Activated CD4-positive, alpha-beta memory T cell treated with anti-CD3 and anti-CD28 coated beads, Interleukin-2, amount 10 ng/mL, durations not matched to agents 7 days and 5 days (primary cell): ENCODE measurements at regions not wholly inside any gene's neighbourhood (a gene's known extent, or its start where the extent isn't known, plus 50 kb on each side); places are given as distances from the start of the nearest gene placed in this dataset.
"Not testable (repeated sequence)": the region's sequence is repeated elsewhere in the genome, so short reads cannot be mapped to it uniquely, and the experiment has no call there.

Source experiments
- CTCF ChIA-PET: fragments of 350-600 bp; sonication (Branson Sonifier 250); formaldehyde crosslinking; loops from one replicate; lab custom pipeline; 2021; ENCODE audit warnings: antibody characterized with exemption, inconsistent platforms; lab: Charles Lee
- POLR2A ChIA-PET: fragments of 350-600 bp; sonication (Branson Sonifier 250); formaldehyde crosslinking; loops from one replicate; lab custom pipeline; 2021; ENCODE audit warnings: antibody characterized with exemption; lab: Charles Lee
- DNase-seq: peaks from one replicate; pipeline ENCODE4 v3.0.0-alpha.2; 2020
- H3K27ac Mint-ChIP-seq: one replicate; pipeline ENCODE4 v1.8.0; 2021; ENCODE audit warnings: mild to moderate bottlenecking, mixed read lengths
- H3K27me3 Mint-ChIP-seq: one replicate; pipeline ENCODE4 v1.8.0; 2021; ENCODE audit warnings: mixed read lengths
- H3K36me3 Mint-ChIP-seq: one replicate; pipeline ENCODE4 v1.8.0; 2021; ENCODE audit warnings: low read depth, mixed read lengths
- H3K4me1 Mint-ChIP-seq: one replicate; pipeline ENCODE4 v1.8.0; 2021; ENCODE audit warnings: mixed read lengths
- H3K4me3 Mint-ChIP-seq: one replicate; pipeline ENCODE4 v1.8.0; 2021; ENCODE audit warnings: mild to moderate bottlenecking, mixed read lengths
- H3K9me3 Mint-ChIP-seq: one replicate; pipeline ENCODE4 v1.8.0; 2021; ENCODE audit warnings: mixed read lengths

DNA sequence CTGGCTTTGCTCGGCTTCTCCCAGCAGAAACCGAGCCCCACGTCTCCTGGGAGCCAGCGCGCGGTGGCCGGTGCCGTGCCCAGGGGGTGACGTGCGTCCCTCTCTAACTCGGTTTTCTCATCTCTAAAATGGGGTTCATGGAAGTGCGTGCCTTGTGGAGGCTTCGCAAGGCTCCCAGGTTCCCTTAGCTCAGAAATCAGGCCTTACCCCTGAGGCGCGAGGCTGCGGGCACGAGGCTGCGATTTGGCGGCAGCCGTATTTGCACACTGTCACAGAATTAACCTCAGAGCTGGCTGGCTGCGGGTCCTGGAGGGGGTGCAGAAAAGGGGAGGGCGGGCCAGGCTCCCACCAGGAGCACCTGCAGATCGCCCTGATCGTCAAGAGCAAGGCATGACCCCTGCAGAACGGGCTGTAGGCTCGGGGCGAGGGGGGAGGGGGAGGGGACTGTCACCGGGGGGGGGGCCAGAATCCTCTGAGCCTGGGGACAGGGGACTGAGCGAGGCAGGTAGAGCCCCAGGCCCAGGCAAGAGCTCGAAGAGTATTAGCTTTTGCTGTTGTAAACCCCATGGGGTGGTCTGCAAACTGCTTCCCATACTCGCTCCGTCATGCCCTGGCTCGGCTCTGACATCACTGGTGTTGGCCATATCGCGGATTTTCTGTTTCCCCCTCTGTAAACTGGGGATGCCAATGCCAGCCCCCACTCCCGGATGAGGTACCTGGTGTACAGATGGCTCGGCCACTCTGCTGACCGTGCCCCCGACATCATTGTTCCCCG is 62.2 kb downstream of the CCNE1 start:
- CTCF ChIA-PET = interaction anchor here (0.7 to 6.7 kb wide), 4 partner anchors 16 to 143 kb away, joined by 3 to 62 read pairs (median 28); no protein-coding TSS in a partner anchor
- no peak overlapping the region for H3K27ac Mint-ChIP-seq
- H3K9me3 Mint-ChIP-seq = no peaks in the 10 kb centered on the region
- DNase-seq = no peak
- peak overlapping the region; percentile 17 for H3K4me3 Mint-ChIP-seq
- H3K27me3 Mint-ChIP-seq = peaks cover 31% of the 10 kb centered on the region
- no peaks in the 10 kb centered on the region for H3K36me3 Mint-ChIP-seq
- POLR2A ChIA-PET = interaction anchor here (1.7 kb wide), 1 partner anchor 144 kb away, joined by 3 read pairs; no protein-coding TSS in a partner anchor
- peaks cover 18% of the 10 kb centered on the region for H3K4me1 Mint-ChIP-seq

DNA sequence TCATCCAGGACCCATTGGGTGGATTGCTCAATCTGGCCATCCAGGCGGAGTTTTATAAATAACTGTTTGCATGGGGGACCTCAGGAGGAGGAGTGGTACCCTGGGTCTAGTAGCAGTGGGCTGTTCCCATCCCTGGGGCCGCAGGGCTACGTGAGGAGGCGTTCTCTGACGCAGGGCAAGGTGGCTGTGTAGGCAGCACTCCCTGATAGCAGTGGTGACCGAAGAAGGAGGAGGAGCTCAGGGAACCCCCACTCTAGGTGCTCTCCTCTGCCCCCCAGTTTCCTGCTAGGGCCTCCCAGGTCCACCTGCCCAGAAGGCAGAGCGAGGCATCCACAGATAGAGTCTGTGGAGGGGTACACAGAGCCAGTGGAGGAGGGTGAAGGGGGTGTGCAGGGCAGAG is 64.1 kb downstream of the CCNE1 start:
- POLR2A ChIA-PET = no interaction called here

DNA sequence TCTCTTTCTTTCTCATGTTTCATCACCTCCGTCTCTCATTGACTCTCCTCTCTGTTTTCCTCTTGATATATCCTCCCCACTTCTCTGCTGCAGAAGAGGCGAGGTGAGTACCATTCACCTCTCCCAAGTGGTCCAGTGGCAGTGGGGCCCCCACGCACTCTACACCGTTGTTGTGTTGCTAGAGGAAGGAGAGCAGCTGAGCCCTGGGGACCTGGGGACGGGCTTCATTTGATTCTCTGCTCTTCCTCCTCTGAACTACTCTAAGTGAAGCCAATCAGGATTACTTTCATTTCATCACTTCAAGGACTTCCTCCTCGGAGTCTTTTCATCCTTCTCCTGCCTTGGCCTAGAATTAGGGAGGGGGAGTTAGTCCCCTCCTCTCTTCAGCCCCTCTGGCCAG is 64.6 kb downstream of the CCNE1 start:
- no peaks in the 10 kb centered on the region for H3K36me3 Mint-ChIP-seq
- no peak overlapping the region for H3K4me3 Mint-ChIP-seq
- DNase-seq = no peak
- peaks cover 31% of the 10 kb centered on the region for H3K27me3 Mint-ChIP-seq
- no peaks in the 10 kb centered on the region for H3K9me3 Mint-ChIP-seq
- CTCF ChIA-PET = interaction anchor here (6.7 kb wide), 1 partner anchor 116 kb away, joined by 62 read pairs; no protein-coding TSS in a partner anchor
- no peak overlapping the region for H3K27ac Mint-ChIP-seq
- POLR2A ChIA-PET = interaction anchor here (1.1 kb wide), 1 partner anchor 9 kb away, joined by 3 read pairs; no protein-coding TSS in a partner anchor
- H3K4me1 Mint-ChIP-seq = peaks cover 16% of the 10 kb centered on the region

More for the DNA sequence above, 64.1 kb downstream of the CCNE1 start:
- Mint-ChIP-seq H3K4me3 (no peak overlapping the region), H3K27me3 (peaks cover 33% of the 10 kb centered on the region), H3K4me1 (peaks cover 18% of the 10 kb centered on the region), H3K36me3 (no peaks in the 10 kb centered on the region), H3K9me3 (no peaks in the 10 kb centered on the region), H3K27ac (no peak overlapping the region)
- DNase-seq = no peak
- CTCF ChIA-PET = interaction anchor here (6.7 kb wide), 1 partner anchor 115 kb away, joined by 62 read pairs; no protein-coding TSS in a partner anchor

DNA sequence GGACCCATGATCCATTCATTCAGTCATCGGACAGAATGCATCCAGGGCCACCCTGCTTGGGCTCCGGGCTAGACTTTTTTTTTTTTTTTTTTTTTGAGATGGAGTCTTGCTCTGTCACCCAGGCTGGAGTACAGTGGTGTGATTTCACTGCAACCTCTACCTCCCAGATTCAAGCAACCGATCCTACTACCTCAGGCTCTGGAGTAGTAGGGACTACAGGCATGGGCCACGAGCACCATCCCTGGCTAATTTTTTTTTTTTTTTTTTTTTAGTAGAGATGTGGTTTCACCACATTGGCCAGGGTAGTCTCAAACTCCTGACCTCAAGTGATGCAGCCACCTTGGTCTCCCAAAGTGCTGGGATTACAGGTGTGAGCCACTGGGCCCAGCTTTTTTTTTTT is 65.1 kb downstream of the CCNE1 start:
- not testable (repeated sequence) for H3K9me3 Mint-ChIP-seq, H3K4me3 Mint-ChIP-seq, DNase-seq, H3K27ac Mint-ChIP-seq, H3K36me3 Mint-ChIP-seq
- Mint-ChIP-seq H3K27me3 (peaks cover 30% of the 10 kb centered on the region), H3K4me1 (peaks cover 15% of the 10 kb centered on the region)
- ChIA-PET CTCF (interaction anchor here (0.7 to 6.7 kb wide), 2 partner anchors 116 to 144 kb away, joined by 3 to 62 read pairs; no protein-coding TSS in a partner anchor), POLR2A (interaction anchor here (1.1 kb wide), 1 partner anchor 8 kb away, joined by 3 read pairs; no protein-coding TSS in a partner anchor)

DNA sequence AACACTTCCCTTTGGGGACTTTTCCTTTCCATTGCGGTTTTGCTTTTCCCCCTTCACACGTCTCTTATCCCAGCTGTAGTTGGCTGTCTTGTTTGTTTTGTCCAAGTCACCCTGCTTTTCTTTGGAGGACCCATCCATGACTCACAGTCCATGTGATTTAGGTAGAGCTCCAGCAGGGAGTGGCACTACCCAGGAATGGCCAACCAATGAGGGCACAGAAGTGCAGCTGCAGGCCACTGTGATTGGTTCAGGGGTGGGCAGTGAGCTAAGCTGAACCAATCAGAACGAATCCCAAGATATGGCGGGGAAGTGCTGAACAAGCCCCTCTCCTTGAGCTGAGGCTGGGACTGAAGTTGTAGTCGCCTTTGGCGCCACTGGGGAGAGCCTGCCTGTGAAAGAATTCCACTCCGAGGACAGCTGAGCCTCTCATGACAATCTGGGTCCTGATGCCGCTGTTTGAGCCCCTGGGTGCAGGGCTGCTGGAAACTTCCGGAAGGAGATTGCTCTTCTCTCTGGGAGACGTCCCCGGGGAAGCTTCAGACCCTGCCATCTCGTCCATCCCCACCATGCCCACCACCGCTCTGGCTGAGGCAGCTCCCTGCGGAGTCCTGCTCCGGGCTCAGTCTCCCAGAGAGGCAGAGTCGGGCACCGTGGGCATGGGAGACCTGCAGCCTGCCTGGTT is 62.9 kb upstream of the URI1 start:
- Mint-ChIP-seq H3K36me3 (no peaks in the 10 kb centered on the region), H3K27ac (no peak overlapping the region), H3K27me3 (peaks cover 20% of the 10 kb centered on the region), H3K4me1 (peaks cover 3% of the 10 kb centered on the region), H3K4me3 (no peak overlapping the region), H3K9me3 (no peaks in the 10 kb centered on the region)
- ChIA-PET CTCF (no interaction called here), POLR2A (no interaction called here)
- no peak for DNase-seq

DNA sequence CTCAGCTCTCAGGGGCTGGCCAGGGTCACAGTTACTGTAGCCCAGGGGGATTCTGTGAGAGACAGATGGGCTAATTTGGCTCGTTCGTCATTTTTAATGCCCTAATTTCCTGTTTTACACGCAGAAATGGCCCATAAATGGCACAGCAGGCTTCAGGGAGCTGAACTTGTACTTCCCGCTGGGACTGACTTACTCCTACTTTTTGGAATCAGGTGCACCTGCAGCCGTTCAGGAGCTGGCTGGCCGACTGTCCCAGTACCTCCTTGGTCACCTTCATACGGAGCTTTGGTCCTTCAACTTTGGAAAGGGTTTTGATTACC is 62.4 kb upstream of the URI1 start:
- Mint-ChIP-seq H3K36me3 (no peaks in the 10 kb centered on the region), H3K27ac (no peak overlapping the region), H3K4me1 (peaks cover 3% of the 10 kb centered on the region), H3K4me3 (no peak overlapping the region), H3K27me3 (peaks cover 20% of the 10 kb centered on the region), H3K9me3 (no peaks in the 10 kb centered on the region)
- DNase-seq = no peak
- CTCF ChIA-PET = interaction anchor here (1.4 kb wide), 1 partner anchor 120 kb away, joined by 3 read pairs; no protein-coding TSS in a partner anchor
- POLR2A ChIA-PET = no interaction called here

DNA sequence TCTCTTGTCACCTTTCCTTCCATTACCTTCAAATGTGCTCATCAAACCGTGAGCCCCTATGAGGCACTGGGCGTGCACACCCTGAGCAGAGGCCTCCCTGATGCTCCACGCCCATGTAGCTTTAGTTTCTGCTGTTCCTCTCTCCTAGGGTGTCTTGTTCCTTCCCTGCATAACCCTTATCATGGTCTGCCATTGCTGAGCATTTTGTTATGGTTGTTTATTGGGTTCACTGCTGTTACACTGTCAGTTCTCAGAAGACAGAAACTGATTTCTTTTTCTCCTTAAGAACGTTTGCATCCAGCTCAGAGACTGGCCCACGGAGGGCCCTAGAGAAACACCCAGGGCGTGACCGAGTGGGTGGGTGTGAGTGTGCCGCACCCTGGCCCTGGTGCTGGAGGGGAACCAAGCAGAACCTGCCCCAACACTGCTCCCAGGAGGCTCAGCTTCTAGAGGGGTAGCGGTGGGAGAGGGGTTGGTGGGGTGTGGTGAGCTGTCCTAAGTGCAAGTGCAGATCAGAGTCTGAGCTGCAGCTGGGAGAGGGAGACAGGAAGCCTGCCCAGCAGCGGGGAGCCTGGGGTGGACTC is 61.4 kb upstream of the URI1 start:
- H3K4me3 Mint-ChIP-seq = no peak overlapping the region
- POLR2A ChIA-PET = no interaction called here
- H3K9me3 Mint-ChIP-seq = no peaks in the 10 kb centered on the region
- H3K36me3 Mint-ChIP-seq = no peaks in the 10 kb centered on the region
- CTCF ChIA-PET = interaction anchor here (0.6 to 1.4 kb wide), 4 partner anchors 9 to 149 kb away, joined by 3 to 6 read pairs (median 4); no protein-coding TSS in a partner anchor
- DNase-seq = no peak
- peaks cover 17% of the 10 kb centered on the region for H3K27me3 Mint-ChIP-seq
- no peak overlapping the region for H3K27ac Mint-ChIP-seq
- H3K4me1 Mint-ChIP-seq = peaks cover 3% of the 10 kb centered on the region

DNA sequence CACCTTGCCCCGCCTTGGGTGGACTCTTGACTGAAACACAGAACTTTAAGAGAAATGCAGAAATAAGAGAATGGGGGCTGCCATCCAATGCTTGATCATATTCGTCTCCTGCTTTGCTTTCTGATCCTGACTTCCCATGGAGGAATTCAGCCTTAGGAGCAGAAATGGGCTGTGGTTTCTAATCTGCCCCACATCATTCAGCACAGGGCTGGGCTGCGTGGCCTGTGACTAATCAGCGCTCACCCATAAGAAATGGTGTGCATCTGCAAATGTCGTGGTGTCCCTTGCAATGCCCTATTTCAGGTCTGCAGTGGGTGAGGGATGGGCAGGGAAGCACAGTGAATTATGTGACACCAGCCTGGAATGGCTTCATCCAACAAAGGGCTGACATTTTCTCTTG is 60.7 kb upstream of the URI1 start:
- Mint-ChIP-seq H3K27me3 (peaks cover 16% of the 10 kb centered on the region), H3K4me1 (peaks cover 1% of the 10 kb centered on the region), H3K36me3 (no peaks in the 10 kb centered on the region), H3K4me3 (no peak overlapping the region), H3K27ac (no peak overlapping the region), H3K9me3 (no peaks in the 10 kb centered on the region)
- no peak for DNase-seq
- ChIA-PET CTCF (interaction anchor here (0.6 to 1.0 kb wide), 2 partner anchors 10 to 150 kb away, joined by 4 to 6 read pairs; no protein-coding TSS in a partner anchor), POLR2A (no interaction called here)

DNA sequence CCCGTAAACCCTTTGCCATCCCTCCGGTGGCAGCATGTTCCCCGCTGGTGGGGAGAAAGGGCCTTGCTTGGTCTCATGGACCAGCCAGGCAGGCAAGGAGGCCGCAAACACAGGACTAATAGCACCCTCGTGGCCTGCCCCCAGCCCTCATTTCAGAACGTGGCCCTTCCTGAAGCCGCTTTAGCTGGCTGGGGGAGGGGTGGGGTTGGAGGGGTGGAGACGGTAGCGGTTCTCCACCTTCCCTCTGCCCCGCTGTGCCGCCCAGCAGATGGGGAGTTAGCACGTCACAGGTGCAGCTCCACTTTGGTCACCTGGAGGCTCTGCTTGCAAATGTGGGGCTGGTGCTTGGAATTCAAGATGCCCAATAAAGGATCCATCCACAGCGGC is 59.3 kb upstream of the URI1 start:
- Mint-ChIP-seq H3K36me3 (no peaks in the 10 kb centered on the region), H3K27ac (no peak overlapping the region), H3K27me3 (peaks cover 12% of the 10 kb centered on the region), H3K4me3 (no peak overlapping the region), H3K4me1 (peaks cover 13% of the 10 kb centered on the region), H3K9me3 (no peaks in the 10 kb centered on the region)
- ChIA-PET CTCF (no interaction called here), POLR2A (no interaction called here)
- no peak for DNase-seq

DNA sequence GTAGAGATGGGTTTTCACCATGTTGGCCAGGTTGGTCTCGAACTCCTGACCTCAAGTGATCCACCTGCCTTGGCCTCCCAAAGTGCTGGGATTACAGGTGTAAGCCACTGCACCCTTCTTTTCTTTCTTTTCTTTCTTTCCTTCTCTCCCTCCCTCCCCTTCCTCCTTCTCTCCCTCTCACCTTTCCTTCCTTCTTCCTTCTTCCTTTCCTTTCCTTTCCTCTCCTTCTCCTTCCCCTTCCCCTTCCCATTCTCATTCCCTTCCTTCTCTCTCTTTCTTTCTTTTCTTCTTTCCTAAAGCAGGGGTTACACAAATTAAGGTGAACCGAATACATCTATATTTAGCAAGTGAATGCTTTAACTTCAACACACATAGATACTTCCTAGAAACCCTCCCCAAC is 58.0 kb upstream of the URI1 start:
- no peaks in the 10 kb centered on the region for H3K36me3 Mint-ChIP-seq
- no peak overlapping the region for H3K4me3 Mint-ChIP-seq
- H3K27me3 Mint-ChIP-seq = peaks cover 5% of the 10 kb centered on the region
- no peak for DNase-seq
- POLR2A ChIA-PET = no interaction called here
- peaks cover 16% of the 10 kb centered on the region for H3K4me1 Mint-ChIP-seq
- CTCF ChIA-PET = no interaction called here
- no peaks in the 10 kb centered on the region for H3K9me3 Mint-ChIP-seq
- no peak overlapping the region for H3K27ac Mint-ChIP-seq

DNA sequence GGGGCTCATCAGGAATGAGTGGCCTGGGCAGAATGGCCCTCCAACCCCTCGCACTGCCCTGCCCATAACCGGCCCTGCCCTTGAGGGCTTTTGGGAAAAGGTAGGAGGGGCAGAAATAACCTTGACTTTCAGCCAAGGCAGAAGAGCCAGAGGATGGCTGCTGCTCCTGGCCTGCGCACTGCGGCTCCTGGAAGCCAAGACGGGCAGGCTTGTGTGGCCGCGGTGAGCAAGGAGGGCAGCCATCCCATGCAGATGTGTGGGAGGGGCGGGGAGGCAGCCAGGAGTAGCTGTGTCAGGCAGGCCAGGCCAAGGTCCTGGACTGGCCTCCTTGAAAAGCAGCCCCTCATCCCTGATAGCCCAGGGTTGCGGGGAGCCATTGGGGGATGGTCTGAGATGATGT is 57.6 kb upstream of the URI1 start:
- Mint-ChIP-seq H3K4me1 (peaks cover 16% of the 10 kb centered on the region), H3K27ac (no peak overlapping the region), H3K4me3 (no peak overlapping the region), H3K36me3 (no peaks in the 10 kb centered on the region), H3K27me3 (peaks cover 5% of the 10 kb centered on the region), H3K9me3 (no peaks in the 10 kb centered on the region)
- DNase-seq = no peak
- CTCF ChIA-PET = interaction anchor here (1.8 kb wide), 1 partner anchor 168 kb away, joined by 3 read pairs; no protein-coding TSS in a partner anchor
- POLR2A ChIA-PET = interaction anchor here (0.9 kb wide), 1 partner anchor 8 kb away, joined by 3 read pairs; no protein-coding TSS in a partner anchor

DNA sequence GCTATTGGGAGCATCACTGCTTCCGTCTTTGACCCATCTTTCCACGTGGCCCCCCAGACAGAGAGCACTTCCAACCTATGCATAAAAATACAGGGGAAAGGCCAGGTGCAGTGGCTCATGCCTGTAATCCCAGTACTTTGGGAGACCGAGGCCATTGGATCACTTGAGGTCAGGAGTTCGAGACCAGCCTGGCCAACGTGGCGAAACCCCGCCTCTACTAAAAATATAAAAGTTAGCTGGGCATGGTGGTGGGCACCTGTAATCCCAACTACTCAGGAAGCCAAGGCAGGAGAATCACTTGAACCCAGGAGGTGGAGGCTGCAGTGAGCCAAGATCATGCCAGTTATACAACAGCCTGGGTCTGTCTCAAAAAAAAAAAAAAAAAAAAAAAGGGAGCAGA is 55.9 kb upstream of the URI1 start:
- POLR2A ChIA-PET, H3K4me3 Mint-ChIP-seq, H3K27ac Mint-ChIP-seq, H3K27me3 Mint-ChIP-seq, H3K9me3 Mint-ChIP-seq, H3K36me3 Mint-ChIP-seq, DNase-seq: not testable (repeated sequence)
- peaks cover 16% of the 10 kb centered on the region for H3K4me1 Mint-ChIP-seq
- CTCF ChIA-PET = interaction anchor here (0.7 to 1.8 kb wide), 4 partner anchors 28 to 170 kb away, joined by 3 read pairs; no protein-coding TSS in a partner anchor

DNA sequence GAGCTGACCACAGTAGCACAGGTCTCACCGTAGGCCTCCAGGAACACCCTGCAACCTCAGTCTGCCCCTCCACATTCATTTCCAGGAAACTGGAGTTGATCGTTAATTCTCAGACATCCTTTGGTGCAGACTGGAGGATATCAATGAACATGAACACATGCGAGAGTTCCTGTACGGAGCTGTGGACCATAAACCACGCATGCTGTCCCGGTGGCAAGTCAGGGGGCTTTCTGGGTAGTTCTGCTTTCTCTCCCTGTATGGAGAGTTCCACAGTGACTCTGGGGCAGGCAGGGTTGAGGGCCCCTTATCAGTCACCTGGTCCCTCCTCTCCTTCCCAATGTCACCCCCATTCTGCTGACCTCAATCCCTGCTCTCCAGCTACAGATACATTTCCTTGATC is 55.5 kb upstream of the URI1 start:
- no peaks in the 10 kb centered on the region for H3K36me3 Mint-ChIP-seq
- no peak overlapping the region for H3K4me3 Mint-ChIP-seq
- POLR2A ChIA-PET = no interaction called here

More for the DNA sequence above, 55.5 kb upstream of the URI1 start:
- H3K4me1 Mint-ChIP-seq = peaks cover 16% of the 10 kb centered on the region
- no peaks in the 10 kb centered on the region for H3K9me3 Mint-ChIP-seq
- no peaks in the 10 kb centered on the region for H3K27me3 Mint-ChIP-seq
- no peak for DNase-seq
- CTCF ChIA-PET = interaction anchor here (0.7 to 0.8 kb wide), 3 partner anchors 28 to 145 kb away, joined by 3 read pairs; no protein-coding TSS in a partner anchor
- no peak overlapping the region for H3K27ac Mint-ChIP-seq
